HG03064 (cell line): ENCODE measurements at regions not wholly inside any gene's neighbourhood (a gene's known extent, or its start where the extent isn't known, plus 50 kb on each side); places are given as distances from the start of the nearest gene placed in this dataset.

ENCODE experiments used
- ATAC-seq: cut with Tn5 transposase; IDR thresholded peaks from one replicate; pipeline ENCODE4 v1.9.1; 2021; ENCODE audit warnings: low read depth; ENCODE audit not compliant: unreplicated experiment

DNA sequence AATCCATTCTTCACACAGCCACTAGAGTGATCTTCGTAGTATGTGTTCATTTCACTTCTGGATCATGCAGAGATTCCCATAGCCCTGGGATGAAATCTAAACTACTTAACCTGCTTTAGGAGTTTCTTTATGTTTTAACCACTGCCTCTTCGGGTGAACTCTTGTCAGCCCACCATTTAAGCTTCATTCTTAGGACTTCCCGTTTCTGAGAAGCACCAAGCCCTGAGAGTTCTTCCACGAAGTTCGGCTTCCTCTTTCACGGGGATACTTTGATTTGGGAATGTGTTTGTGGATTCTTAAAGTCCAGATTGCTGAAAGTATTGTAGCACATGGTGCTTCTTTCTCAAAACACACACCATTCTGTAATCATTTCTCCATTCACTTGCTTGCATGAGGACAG lies 205.0 kb downstream of the UBE2E3 start:
- no peak for ATAC-seq

GRCh38 chr2:181185948-181186347 lies 205.5 kb downstream of the UBE2E3 start:
- ATAC-seq: no peak

DNA sequence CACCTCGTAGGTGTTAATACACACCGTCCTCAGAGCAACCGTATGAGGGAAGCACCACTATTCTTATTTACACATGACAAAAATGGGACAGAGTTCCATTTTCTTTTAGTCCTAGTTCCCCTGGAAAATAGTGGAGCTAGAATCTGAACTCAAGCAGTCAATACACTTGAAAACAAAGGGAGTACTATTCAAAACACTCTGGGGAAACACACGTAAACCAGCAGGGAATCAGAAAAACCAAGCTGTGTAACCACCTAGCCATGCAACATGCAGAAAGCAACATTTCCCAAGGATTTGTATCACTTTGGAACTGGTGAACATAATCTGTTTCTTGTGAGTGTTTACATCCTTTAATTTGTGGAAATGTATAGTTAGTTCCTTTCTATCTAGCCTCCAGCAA lies 208.2 kb downstream of the UBE2E3 start:
- ATAC-seq: no peak

DNA sequence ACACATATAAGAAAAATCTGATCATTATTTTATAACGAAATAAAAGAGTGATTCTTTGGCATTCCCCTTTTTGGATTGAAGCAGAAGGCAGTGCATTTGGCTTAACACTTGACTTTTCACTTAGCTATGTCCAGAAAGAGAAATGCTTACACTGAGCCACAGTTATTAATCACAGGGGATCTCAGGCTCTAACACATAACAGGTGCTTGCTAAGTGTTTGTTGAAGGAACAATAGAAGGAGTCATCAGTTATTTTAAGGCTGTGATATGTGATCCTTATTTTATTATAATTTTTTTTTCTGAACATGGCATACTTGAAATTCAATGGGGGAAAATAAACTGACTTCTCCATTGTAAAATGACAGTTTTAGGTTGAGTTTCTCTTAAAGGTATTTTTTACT lies 209.5 kb downstream of the UBE2E3 start:
- ATAC-seq: no peak

DNA sequence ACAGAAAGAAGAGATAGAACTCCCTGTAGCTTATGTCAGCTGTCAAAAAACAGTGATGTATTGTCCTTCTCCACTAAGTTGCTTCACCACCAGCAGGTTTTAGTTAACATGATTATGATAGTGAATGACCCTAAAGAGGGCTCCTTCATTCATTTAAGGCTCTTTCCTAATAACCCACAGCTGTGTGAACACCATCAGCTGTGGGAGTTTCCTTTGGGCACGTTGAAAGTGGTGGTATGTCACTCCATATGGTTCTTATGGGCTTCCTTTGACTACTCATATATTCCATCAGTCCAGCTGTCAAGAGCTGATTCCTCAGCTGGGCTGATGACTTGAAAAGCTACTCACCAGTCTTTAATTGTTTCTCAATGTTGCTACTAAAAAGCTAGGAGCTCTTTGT lies 210.3 kb downstream of the UBE2E3 start:
- ATAC-seq: no peak

DNA sequence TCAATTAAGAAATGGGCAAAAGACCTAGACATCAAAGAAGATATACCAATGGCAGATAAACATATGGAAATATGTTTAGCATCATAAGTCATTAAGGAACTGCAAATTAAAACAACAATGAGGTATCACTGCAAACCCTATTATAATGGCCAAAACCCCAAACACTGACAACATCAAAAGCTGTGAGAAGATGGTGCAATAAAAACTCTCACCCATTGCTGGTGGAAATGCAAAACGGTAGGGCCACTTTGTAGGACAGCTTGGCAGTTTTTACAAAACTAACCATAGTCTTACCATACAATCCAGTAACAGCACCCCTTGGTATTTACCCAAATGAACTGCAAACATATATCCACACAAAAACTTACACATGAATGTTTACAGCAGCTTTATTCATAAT lies 213.1 kb downstream of the UBE2E3 start:
- no peak for ATAC-seq

- no peak for ATAC-seq
Measured at GRCh38 chr2:181196401-181196800, 216.0 kb downstream of the UBE2E3 start.

- no peak for ATAC-seq
Measured at GRCh38 chr2:181197140-181197760, 216.8 kb downstream of the UBE2E3 start.

- no peak for ATAC-seq
Measured at GRCh38 chr2:181198183-181198864, 217.9 kb downstream of the UBE2E3 start.

DNA sequence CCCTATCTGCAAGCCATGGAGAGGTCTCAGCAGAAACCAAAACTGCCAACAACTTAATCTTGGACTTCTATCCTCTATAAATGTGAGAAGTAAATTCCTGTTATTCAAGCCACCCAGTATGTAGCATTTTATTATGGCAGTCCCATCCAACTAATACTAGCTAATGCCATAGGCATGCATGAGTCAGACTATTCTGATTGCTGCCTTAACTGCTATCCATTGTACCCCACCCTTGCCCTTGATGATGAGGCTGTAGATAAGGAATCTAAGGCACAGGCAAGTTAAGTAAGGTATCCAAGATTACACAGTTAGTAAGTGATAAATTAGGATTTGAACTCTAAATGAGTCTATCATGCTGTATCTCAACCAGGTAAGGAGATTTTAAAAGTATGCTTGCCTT lies 223.0 kb downstream of the UBE2E3 start:
- ATAC-seq: no peak

DNA sequence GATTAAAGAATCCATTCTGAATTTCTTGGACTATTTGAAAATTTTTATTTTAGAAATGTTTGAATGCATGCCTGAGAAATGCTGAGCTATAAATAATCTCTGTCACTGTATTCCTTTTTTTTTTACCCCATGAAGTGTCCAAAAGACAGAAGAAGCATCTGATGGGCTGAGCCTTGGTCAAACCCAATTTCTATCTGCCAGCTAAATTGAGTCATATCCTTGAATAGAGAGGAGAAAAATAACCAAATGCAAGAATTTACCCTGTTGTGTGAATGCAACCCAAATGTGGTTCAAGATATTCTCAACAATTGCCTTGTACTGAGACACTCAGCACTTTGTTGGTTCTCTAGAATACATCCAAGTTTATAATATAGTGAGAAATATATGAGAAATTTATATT lies 223.5 kb downstream of the UBE2E3 start:
- no peak for ATAC-seq

DNA sequence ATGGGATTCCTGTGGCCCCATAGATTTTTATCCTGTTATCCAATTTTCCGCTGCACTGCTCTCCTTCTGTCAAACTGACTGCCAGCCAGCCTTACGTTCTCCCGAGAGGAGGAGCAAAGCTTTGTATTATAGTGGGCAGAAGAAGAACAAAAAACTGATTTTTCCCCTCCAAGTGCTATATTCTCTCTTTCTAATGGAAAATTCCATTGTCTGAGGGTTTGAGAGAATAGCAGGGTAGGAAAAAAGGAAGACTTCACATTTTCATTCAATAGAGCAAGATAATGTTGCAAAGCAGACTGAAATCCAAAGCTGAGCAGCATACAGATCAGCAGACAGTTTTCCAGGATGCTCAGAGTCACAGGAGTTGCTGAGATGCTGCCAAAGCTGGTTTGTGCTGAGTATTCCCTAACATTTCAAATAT lies 238.0 kb downstream of the UBE2E3 start:
- ATAC-seq: no peak

DNA sequence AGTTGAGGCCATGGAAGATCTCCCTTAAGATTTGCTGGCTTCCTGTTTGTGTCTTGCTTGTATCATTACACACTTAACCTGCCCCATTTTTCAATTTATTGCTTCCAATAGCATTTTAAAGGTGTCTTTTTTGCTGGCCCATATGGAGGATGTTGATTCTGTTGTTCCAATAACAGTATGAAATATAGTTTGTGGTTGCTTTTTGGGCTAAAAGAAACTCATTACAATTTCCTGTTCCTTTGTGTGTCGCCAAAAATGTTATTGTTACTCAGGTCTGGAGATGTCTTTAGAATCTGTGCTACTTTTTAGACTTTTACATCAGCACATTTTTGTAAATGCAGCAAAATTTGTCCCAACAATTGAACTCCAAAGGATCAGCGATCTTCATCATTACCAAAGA lies 234.0 kb upstream of the ITGA4 start:
- ATAC-seq: no peak

DNA sequence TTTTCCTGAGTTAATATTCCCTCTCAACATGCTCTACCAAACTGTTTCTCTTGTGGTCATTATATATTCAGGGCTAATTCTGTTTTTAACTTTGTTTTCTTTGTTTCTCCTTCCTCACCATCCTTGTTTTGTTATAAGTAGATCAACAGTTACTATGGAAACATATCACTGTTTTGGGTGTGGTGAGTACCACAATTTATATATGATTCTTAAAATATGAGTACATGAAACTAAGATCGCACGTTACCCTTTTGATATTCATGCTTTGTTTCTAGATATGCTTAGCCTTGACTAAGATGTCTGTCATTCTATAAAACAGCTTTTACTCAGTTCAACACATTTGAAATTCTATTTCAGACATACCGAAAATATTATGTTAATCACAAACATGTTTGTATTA lies 232.3 kb upstream of the ITGA4 start:
- ATAC-seq: no peak

GRCh38 chr2:181228661-181229060 lies 228.5 kb upstream of the ITGA4 start:
- no peak for ATAC-seq

DNA sequence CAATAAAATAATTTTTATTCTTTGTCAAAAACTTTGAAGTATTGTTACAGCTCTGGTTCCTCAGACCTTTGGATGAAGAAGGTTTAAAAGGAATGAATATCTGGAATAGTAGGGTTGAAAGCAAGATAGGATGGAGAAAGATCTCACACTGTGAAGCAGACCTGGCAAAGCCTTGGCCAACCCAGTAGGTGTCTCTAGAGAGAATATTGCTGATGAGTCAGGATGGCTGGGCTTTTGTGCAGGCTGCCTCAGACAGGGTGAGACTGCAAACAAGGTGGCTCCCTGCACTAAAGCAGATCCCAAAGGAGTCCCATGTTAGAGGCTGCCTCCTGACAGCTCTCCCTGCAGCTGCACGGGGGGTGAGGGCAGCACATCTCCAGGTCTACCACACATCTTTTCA lies 226.0 kb upstream of the ITGA4 start:
- ATAC-seq: no peak

DNA sequence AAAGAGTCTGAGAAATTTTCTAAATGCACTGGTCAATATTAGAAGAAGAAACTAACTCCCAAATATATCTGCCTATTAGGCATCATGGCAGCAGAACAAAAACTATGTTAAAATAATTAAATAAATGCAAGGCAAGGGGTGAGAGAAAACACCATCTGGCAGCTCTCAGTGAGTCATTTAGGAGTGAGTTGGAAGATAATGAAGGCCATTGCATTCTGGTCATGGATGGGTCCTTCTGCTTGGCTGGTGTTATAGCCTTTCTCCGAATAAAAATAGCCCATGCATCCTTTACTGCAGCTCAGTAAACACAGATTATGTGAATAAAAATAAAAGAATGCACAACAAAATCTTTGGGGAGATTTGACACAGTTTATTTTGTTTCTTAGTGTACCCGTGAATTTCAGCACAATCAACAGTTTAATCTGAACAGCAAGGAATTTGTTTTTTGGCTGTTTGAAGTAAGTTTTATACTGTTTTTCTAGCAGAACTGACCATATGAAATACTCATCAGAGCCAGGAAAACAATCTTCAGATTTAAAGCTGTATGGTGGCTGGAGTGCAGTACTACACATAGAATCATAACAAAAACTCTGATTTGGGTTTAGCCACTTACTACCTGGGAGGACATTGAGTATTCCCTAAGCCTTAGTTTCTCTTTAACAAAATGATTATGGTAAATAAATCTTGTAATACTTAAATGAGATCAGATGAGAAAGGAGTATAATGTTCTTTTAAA lies 225.1 kb upstream of the ITGA4 start:
- no peak for ATAC-seq

DNA sequence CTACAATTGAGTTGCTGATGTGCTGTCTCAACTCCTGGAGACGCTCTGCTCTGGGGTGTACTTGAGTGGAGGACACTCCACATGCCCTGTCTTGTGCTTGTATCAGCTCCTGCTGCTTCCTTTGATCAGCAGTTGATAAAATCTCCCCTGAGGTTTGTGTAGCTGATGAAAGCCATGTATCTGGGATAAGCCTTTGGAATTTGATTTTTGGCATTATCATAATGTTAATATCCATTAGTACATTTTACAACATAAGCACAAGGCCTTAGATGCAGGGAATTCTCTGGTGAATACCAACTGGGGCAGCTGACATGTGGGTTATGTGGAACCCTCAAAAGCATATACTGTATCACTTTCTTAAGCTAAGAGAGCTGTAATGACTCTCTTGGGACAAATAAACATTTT lies 222.7 kb upstream of the ITGA4 start:
- no peak for ATAC-seq

- ATAC-seq: no peak
Measured at GRCh38 chr2:181235011-181235410, 222.2 kb upstream of the ITGA4 start.

DNA sequence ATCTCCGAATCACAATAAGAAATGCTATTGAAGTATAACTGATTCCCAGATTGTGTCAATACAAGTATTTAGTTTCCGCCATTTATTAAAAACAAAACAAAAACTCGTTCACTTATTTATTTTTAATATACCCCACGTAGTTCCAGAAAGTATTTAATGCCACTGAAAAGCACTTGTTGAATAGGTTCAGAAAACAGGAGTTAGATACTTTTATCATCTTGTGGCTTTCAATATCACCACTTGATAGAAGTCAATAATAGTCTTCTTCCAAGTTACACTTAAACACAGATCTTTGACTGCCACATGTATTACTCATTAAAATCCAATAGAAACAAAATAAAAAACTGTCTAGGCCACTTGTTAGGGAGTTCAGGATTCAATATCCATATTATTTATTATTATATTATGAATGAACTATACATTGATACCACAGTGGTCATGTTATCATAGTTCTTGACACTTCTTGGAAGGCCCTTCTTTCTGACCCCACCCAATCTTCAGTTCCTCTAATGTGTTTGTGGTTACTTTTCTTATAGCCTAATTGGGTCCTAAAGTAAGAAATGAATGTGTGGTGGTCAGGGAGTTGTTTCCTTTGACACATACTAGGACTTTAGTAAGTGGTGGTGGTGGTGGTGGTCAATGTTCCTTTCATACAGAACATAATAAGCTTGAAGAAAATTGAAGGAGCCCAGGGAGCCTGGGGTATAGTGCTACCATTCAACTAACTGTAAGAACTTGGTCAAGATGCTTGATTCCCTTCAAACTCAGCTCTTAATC lies 221.3 kb upstream of the ITGA4 start:
- peak; percentile 93 for ATAC-seq

- ATAC-seq: no peak
Measured at GRCh38 chr2:181239201-181239799, 217.9 kb upstream of the ITGA4 start.
